Lower leg skin (tissue), 4 donors: ENCODE measurements at regions not wholly inside any gene's neighbourhood (a gene's known extent, or its start where the extent isn't known, plus 50 kb on each side); places are given as distances from the start of the nearest gene placed in this dataset.

Experiments used
- DNase-seq, 2 donors: peaks; one replicate each; pipeline ENCODE4 v3.0.0-alpha.2; 2019; ENCODE audit warnings: low spot score in 2 of 2
- H3K4me3 ChIP-seq: fragments of 200-600 bp; sonication (generic); 2 replicates; pipeline ENCODE4 v1.5.1; 2017; ENCODE audit warnings: mild to moderate bottlenecking, low read depth; ENCODE audit not compliant: poor library complexity, severe bottlenecking
- CTCF ChIP-seq, 3 donors: fragments of 450-650 bp; IDR thresholded peaks; one replicate each; pipeline ENCODE4 v1.5.1; 2016; ENCODE audit warnings: antibody characterized with exemption in 3 of 3, mild to moderate bottlenecking in 3 of 3, moderate library complexity in 2 of 3
- POLR2A ChIP-seq, 2 donors: fragments of 450-650 bp; IDR thresholded peaks; one replicate each; pipeline ENCODE4 v1.6.1; 2016 to 2017; ENCODE audit warnings: antibody characterized with exemption in 2 of 2, mild to moderate bottlenecking in 1 of 2, moderate library complexity in 1 of 2
- WGBS, 2 donors: methylation state at CpG; one replicate each; pipeline ENCODE4 v1.1.5; 2018; 5-methylcytosine and 5-hydroxymethylcytosine counted together
- intact Hi-C: fragments of 100-400 bp; cut with DNase I; formaldehyde crosslinking; loops from one replicate; pipeline ENCODE4 v1.15.0; 2023; ENCODE audit warnings: low total_unique reads

- no peak overlapping the region for H3K4me3 ChIP-seq
- peak in 1 of 2 donors; percentile 8 for DNase-seq
- TF ChIP-seq CTCF (IDR thresholded peaks at IDR 0.05) (no peak), POLR2A (IDR thresholded peaks at IDR 0.05) (no peak)
- intact Hi-C loops: no loop called here
- 52 to 60% methylated on average over 6 of the region's 6 CpGs for WGBS, 2 donors
Observed at GRCh38 chr13:44768775-44769581, 192.8 kb upstream of the TSC22D1 start.

GRCh38 chr13:44768239-44768638 lies 192.1 kb upstream of the TSC22D1 start:
- whole genome bisulfite sequencing, 2 donors: 25 to 30% methylated on average over 2 of the region's 2 CpGs
- intact Hi-C loops: no loop called here
- DNase-seq: peak in 1 of 2 donors; percentile 32
- H3K4me3 ChIP-seq: no peak overlapping the region
- TF ChIP-seq POLR2A (IDR thresholded peaks at IDR 0.05) (no peak), CTCF (IDR thresholded peaks at IDR 0.05) (no peak)

- 39 to 45% methylated on average over 4 of the region's 4 CpGs for WGBS, 2 donors
- TF ChIP-seq CTCF (IDR thresholded peaks at IDR 0.05): no peak
- TF ChIP-seq POLR2A (IDR thresholded peaks at IDR 0.05): no peak
- no peak overlapping the region for H3K4me3 ChIP-seq
- DNase-seq: no peak
- intact Hi-C loops: no loop called here
Observed at GRCh38 chr13:44765001-44765471, 188.9 kb upstream of the TSC22D1 start.

DNA sequence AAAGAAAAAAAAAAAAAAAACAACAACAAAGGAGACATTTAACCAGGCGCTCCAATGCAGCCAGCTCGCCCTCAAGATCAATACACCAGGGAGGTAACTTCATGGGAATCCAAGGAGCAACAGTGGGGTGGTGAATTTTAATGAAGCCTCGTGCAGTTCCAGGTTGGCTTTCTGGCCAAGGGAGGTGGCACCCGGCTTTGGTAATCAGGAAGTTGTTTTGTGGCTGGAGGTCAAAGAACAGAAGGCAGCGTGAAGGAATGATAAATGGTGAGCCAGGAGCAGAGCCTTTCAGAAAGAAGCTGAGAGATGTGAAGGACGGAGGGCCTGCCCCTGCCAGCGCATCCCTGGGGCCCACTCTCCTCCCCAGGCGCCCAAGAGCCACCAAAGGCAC lies 188.2 kb upstream of the TSC22D1 start:
- no peak for TF ChIP-seq CTCF (IDR thresholded peaks at IDR 0.05)
- no peak for TF ChIP-seq POLR2A (IDR thresholded peaks at IDR 0.05)
- no peak for DNase-seq
- H3K4me3 ChIP-seq: no peak overlapping the region
- 19 to 22% methylated on average over 8 of the region's 8 CpGs for WGBS, 2 donors
- intact Hi-C loops: no loop called here

DNA sequence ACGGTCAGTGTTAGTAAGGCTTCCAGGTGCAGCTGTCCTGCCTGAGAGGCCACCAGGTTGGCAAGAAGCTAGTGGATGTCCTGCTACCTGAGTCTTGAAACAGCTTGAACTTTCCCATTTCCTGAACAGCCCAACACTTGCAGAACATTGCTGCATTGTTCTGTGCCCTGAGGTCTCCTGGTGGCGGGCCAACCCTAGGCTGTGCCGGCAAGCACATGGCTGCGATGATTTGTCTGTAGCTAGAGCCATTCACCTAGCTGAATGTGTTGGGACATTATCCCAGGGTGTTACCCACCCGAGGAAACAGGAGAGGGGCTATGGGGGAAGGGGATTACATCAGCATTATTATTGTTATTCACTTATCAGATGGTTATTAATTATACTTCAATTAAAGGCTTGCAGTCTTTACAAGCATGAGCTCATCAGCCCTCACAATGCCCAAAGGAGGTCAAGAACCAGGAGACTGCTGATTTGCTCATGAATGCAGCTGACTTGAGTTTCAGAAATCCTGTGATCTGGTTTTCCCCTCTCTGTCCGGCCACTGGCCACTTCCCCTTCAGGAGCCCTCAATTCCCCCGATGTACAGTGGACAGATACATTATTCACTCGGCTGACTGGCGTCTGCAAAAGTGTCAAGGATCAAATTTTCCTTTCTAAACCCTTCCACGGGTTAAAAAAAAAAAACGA lies 187.6 kb upstream of the TSC22D1 start:
- no peak for DNase-seq
- TF ChIP-seq POLR2A (IDR thresholded peaks at IDR 0.05) (no peak), CTCF (IDR thresholded peaks at IDR 0.05) (no peak)
- 31 to 40% methylated on average over 11 of the region's 11 CpGs for WGBS, 2 donors
- intact Hi-C loops: no loop called here
- no peak overlapping the region for H3K4me3 ChIP-seq
